Loucy (cell line): ENCODE measurements at regions not wholly inside any gene's neighbourhood (a gene's known extent, or its start where the extent isn't known, plus 50 kb on each side); places are given as distances from the start of the nearest gene placed in this dataset.

ENCODE experiments used
- H2AFZ ChIP-seq: fragments of 200-600 bp; sonication (generic); 2 replicates; pipeline ENCODE4 v1.6.0; 2016; ENCODE audit warnings: antibody characterized with exemption, mild to moderate bottlenecking, low read length, moderate library complexity
- H3F3A ChIP-seq: fragments of 200-600 bp; 2 replicates; pipeline ENCODE4 v1.6.0; 2016; ENCODE audit warnings: antibody characterized with exemption, low read depth, mild to moderate bottlenecking
- H3K27me3 ChIP-seq: fragments of 200-600 bp; sonication (generic); 2 replicates; pipeline ENCODE4 v1.6.1; 2014; ENCODE audit warnings: low read length, mild to moderate bottlenecking; ENCODE audit not compliant: insufficient read depth, poor library complexity, severe bottlenecking
- H3K36me3 ChIP-seq: fragments of 200-600 bp; sonication (generic); 2 replicates; pipeline ENCODE4 v1.6.1; 2016; ENCODE audit warnings: low read length; ENCODE audit not compliant: insufficient read depth
- H3K4me1 ChIP-seq: fragments of 200-600 bp; sonication (generic); 2 replicates; pipeline ENCODE4 v1.5.1; 2014; ENCODE audit warnings: low read length, mild to moderate bottlenecking; ENCODE audit not compliant: insufficient read depth, poor library complexity, severe bottlenecking
- H3K4me2 ChIP-seq: fragments of 200-600 bp; sonication (generic); 2 replicates; pipeline ENCODE4 v1.6.0; 2014; ENCODE audit warnings: antibody characterized with exemption, low read length, low read depth, mild to moderate bottlenecking; ENCODE audit not compliant: poor library complexity, severe bottlenecking
- H3K4me3 ChIP-seq: fragments of 200-600 bp; sonication (generic); 2 replicates; pipeline ENCODE4 v1.5.1; 2014; ENCODE audit warnings: low read length, mild to moderate bottlenecking, mixed read lengths; ENCODE audit not compliant: poor library complexity, severe bottlenecking
- H3K79me2 ChIP-seq: fragments of 200-600 bp; sonication (generic); 2 replicates; pipeline ENCODE4 v1.6.1; 2014; ENCODE audit warnings: low read length; ENCODE audit not compliant: insufficient read depth
- H3K9ac ChIP-seq: fragments of 200-600 bp; sonication (generic); 2 replicates; pipeline ENCODE4 v1.6.0; 2014; ENCODE audit warnings: mild to moderate bottlenecking, low read depth, low read length, moderate library complexity; ENCODE audit not compliant: poor library complexity, severe bottlenecking
- H3K9me2 ChIP-seq: fragments of 200-600 bp; sonication (generic); replicated peaks from 2 replicates; pipeline ENCODE4 v1.6.1; 2016; ENCODE audit warnings: low read depth, low read length, mixed read lengths
- H3K9me3 ChIP-seq: fragments of 200-600 bp; sonication (generic); 2 replicates; pipeline ENCODE4 v1.6.1; 2014; ENCODE audit warnings: mild to moderate bottlenecking, antibody characterized with exemption, low read length, low read depth; ENCODE audit not compliant: insufficient read depth
- H4K20me1 ChIP-seq: fragments of 200-600 bp; sonication (generic); 2 replicates; pipeline ENCODE4 v1.6.0; 2014; ENCODE audit warnings: antibody characterized with exemption, low read length, mild to moderate bottlenecking; ENCODE audit not compliant: insufficient read depth, poor library complexity, severe bottlenecking
- CTCF ChIP-seq: fragments of 200-600 bp; sonication (generic); conservative IDR thresholded peaks from 2 replicates; pipeline ENCODE4 v1.5.1; 2014; ENCODE audit warnings: mild to moderate bottlenecking, antibody characterized with exemption, low read length
- EZH2phosphoT487 ChIP-seq: fragments of 200-600 bp; IDR thresholded peaks from 2 replicates; pipeline ENCODE4 v1.6.1; 2018; ENCODE audit warnings: antibody characterized with exemption, mild to moderate bottlenecking, moderate library complexity, borderline replicate concordance

- Histone ChIP-seq H2AFZ (no peak overlapping the region), H3K4me2 (no peak overlapping the region), H3K4me3 (no peak overlapping the region), H3K36me3 (no peaks in the 10 kb centered on the region), H3F3A (no peaks in the 10 kb centered on the region), H3K9me3 (no peaks in the 10 kb centered on the region), H3K9ac (no peak overlapping the region), H3K27me3 (no peaks in the 10 kb centered on the region), H3K4me1 (no peaks in the 10 kb centered on the region), H4K20me1 (no peaks in the 10 kb centered on the region), H3K9me2 (no peaks in the 10 kb centered on the region), H3K79me2 (no peaks in the 10 kb centered on the region)
- TF ChIP-seq CTCF: no peak
- TF ChIP-seq EZH2phosphoT487: no peak
These were observed 694.3 kb downstream of the GRXCR1 start for GRCh38 chr4:43586813-43587212.

GRCh38 chr4:43587758-43588157 lies 695.2 kb downstream of the GRXCR1 start:
- Histone ChIP-seq H3K4me1 (no peaks in the 10 kb centered on the region), H3K9ac (no peak overlapping the region), H3K79me2 (no peaks in the 10 kb centered on the region), H3K27me3 (no peaks in the 10 kb centered on the region), H4K20me1 (no peaks in the 10 kb centered on the region), H3F3A (no peaks in the 10 kb centered on the region), H3K4me2 (no peak overlapping the region), H3K9me3 (no peaks in the 10 kb centered on the region), H3K4me3 (no peak overlapping the region), H3K36me3 (no peaks in the 10 kb centered on the region), H2AFZ (no peak overlapping the region), H3K9me2 (no peaks in the 10 kb centered on the region)
- no peak for TF ChIP-seq EZH2phosphoT487
- TF ChIP-seq CTCF: no peak

- Histone ChIP-seq H3K36me3 (no peaks in the 10 kb centered on the region), H3F3A (no peaks in the 10 kb centered on the region), H3K9ac (no peak overlapping the region), H3K9me2 (no peaks in the 10 kb centered on the region), H3K4me3 (no peak overlapping the region), H3K79me2 (no peaks in the 10 kb centered on the region), H2AFZ (no peak overlapping the region), H3K27me3 (no peaks in the 10 kb centered on the region), H4K20me1 (no peaks in the 10 kb centered on the region), H3K9me3 (no peaks in the 10 kb centered on the region), H3K4me1 (no peaks in the 10 kb centered on the region), H3K4me2 (no peak overlapping the region)
- no peak for TF ChIP-seq EZH2phosphoT487
- no peak for TF ChIP-seq CTCF
These were observed 714.9 kb downstream of the GRXCR1 start for GRCh38 chr4:43607400-43607799.
